ENCODE measurements at regions not wholly inside any gene's neighbourhood (a gene's known extent, or its start where the extent isn't known, plus 50 kb on each side); places are given as distances from the start of the nearest gene placed in this dataset.

GRCh38 chr1:90317628-90318027 is 322.7 kb downstream of the ZNF326 start:
- DNase-seq (ENCODE audit: low read depth) = peak; percentile 17

GRCh38 chr1:90314533-90314932 is 319.6 kb downstream of the ZNF326 start:
- TF ChIP-seq CTCF (IDR thresholded peaks at IDR 0.05; ENCODE audit: control insufficient read depth, extremely low read depth, insufficient read depth) = no peak
- DNase-seq (ENCODE audit: low read depth) = no peak

More at GRCh38 chr1:90317628-90318027, 322.7 kb downstream of the ZNF326 start:
- H3K4me3 ChIP-seq (ENCODE audit: low read depth, low read length) = no peak overlapping the region
- TF ChIP-seq CTCF (IDR thresholded peaks at IDR 0.05; ENCODE audit: control insufficient read depth, extremely low read depth, insufficient read depth) = no peak

GRCh38 chr1:90313778-90314177 is 318.9 kb downstream of the ZNF326 start:
- DNase-seq (ENCODE audit: low read depth) = no peak

More at GRCh38 chr1:90314533-90314932, 319.6 kb downstream of the ZNF326 start:
- no peak overlapping the region for H3K4me3 ChIP-seq (ENCODE audit: low read depth, low read length)

GRCh38 chr1:90309806-90310205 is 314.9 kb downstream of the ZNF326 start:
- no peak for DNase-seq (ENCODE audit: low read depth)
- no peak overlapping the region for H3K4me3 ChIP-seq (ENCODE audit: low read depth, low read length)
- no peak for TF ChIP-seq CTCF (IDR thresholded peaks at IDR 0.05; ENCODE audit: control insufficient read depth, extremely low read depth, insufficient read depth)

More at GRCh38 chr1:90313778-90314177, 318.9 kb downstream of the ZNF326 start:
- no peak for TF ChIP-seq CTCF (IDR thresholded peaks at IDR 0.05; ENCODE audit: control insufficient read depth, extremely low read depth, insufficient read depth)
- no peak overlapping the region for H3K4me3 ChIP-seq (ENCODE audit: low read depth, low read length)

GRCh38 chr1:90308421-90308820 is 313.5 kb downstream of the ZNF326 start:
- no peak for DNase-seq (ENCODE audit: low read depth)
- H3K4me3 ChIP-seq (ENCODE audit: low read depth, low read length) = no peak overlapping the region
- TF ChIP-seq CTCF (IDR thresholded peaks at IDR 0.05; ENCODE audit: control insufficient read depth, extremely low read depth, insufficient read depth) = no peak

- no peak for TF ChIP-seq CTCF (IDR thresholded peaks at IDR 0.05; ENCODE audit: control insufficient read depth, extremely low read depth, insufficient read depth)
- no peak for DNase-seq (ENCODE audit: low read depth)
- no peak overlapping the region for H3K4me3 ChIP-seq (ENCODE audit: low read depth, low read length)
Observed at GRCh38 chr1:90305577-90305976, 310.7 kb downstream of the ZNF326 start.

- TF ChIP-seq CTCF (IDR thresholded peaks at IDR 0.05; ENCODE audit: control insufficient read depth, extremely low read depth, insufficient read depth) = no peak
- no peak for DNase-seq (ENCODE audit: low read depth)
- H3K4me3 ChIP-seq (ENCODE audit: low read depth, low read length) = no peak overlapping the region
Observed at GRCh38 chr1:90296327-90296726, 301.4 kb downstream of the ZNF326 start.

Data from LNCaP clone FGC (cell line).